Keratinocyte (primary cell): ENCODE measurements at regions not wholly inside any gene's neighbourhood (a gene's known extent, or its start where the extent isn't known, plus 50 kb on each side); places are given as distances from the start of the nearest gene placed in this dataset.

ENCODE experiments used
- DNase-seq: peaks from one replicate; pipeline ENCODE4 v3.0.0-alpha.2; 2011; ENCODE audit warnings: low read depth, missing footprints, low spot score
- FAIRE-seq: peaks from 2 replicates; lab custom pipeline; 2011; peaks lifted over from hg19 to GRCh38; lab: Jason Lieb, UNC
- H2AFZ ChIP-seq: 2 replicates; pipeline ENCODE4 v1.6.0; 2012; ENCODE audit warnings: low read length, control low read depth, inconsistent platforms; ENCODE audit not compliant: control insufficient read depth
- H3K27ac ChIP-seq: 2 replicates; pipeline ENCODE4 v1.5.1; 2011; ENCODE audit warnings: low read length; ENCODE audit not compliant: control insufficient read depth, insufficient read depth
- H3K27me3 ChIP-seq: 3 replicates; pipeline ENCODE4 v1.6.0; 2011; ENCODE audit warnings: low read length; ENCODE audit not compliant: control insufficient read depth, insufficient read depth; ENCODE audit errors: extremely low read depth
- H3K36me3 ChIP-seq, 2 experiments: 2 replicates in 1 of 2; 3 replicates in 1 of 2; pipeline ENCODE4 v1.5.1; 2011; ENCODE audit warnings: low read length in 2 of 2, mild to moderate bottlenecking in 1 of 2; ENCODE audit not compliant: control insufficient read depth in 2 of 2, insufficient read depth in 2 of 2; ENCODE audit errors: extremely low read depth in 1 of 2
- H3K4me1 ChIP-seq: 3 replicates; pipeline ENCODE4 v1.5.1; 2011; ENCODE audit warnings: low read length; ENCODE audit not compliant: control insufficient read depth, insufficient read depth; ENCODE audit errors: extremely low read depth
- H3K4me2 ChIP-seq: 3 replicates; pipeline ENCODE4 v1.6.0; 2011; ENCODE audit warnings: low read depth, low read length; ENCODE audit not compliant: control insufficient read depth, insufficient read depth; ENCODE audit errors: extremely low read depth
- H3K4me3 ChIP-seq, 3 experiments: fragments of 200-600 bp in 1 of 3; sonication (generic) in 1 of 3; 2 replicates in 2 of 3; 3 replicates in 1 of 3; pipeline ENCODE4 v1.5.1; 2011 to 2016; ENCODE audit warnings: low read length in 3 of 3, mild to moderate bottlenecking in 3 of 3, control low read depth in 2 of 3, inconsistent platforms in 1 of 3, low read depth in 1 of 3, mixed read lengths in 1 of 3, mixed run types in 1 of 3, moderate library complexity in 1 of 3; ENCODE audit not compliant: control insufficient read depth in 2 of 3, insufficient read depth in 2 of 3; ENCODE audit errors: extremely low read depth in 1 of 3
- H3K79me2 ChIP-seq: 2 replicates; pipeline ENCODE4 v1.6.0; 2012; ENCODE audit warnings: low read length; ENCODE audit not compliant: control insufficient read depth, insufficient read depth
- H3K9ac ChIP-seq: 3 replicates; pipeline ENCODE4 v1.6.0; 2011; ENCODE audit warnings: low read length; ENCODE audit not compliant: control insufficient read depth, insufficient read depth; ENCODE audit errors: extremely low read depth
- H3K9me1 ChIP-seq: 3 replicates; pipeline ENCODE4 v1.6.0; 2011; ENCODE audit warnings: low read length; ENCODE audit not compliant: control insufficient read depth, insufficient read depth; ENCODE audit errors: extremely low read depth
- H3K9me3 ChIP-seq: 2 replicates; pipeline ENCODE4 v1.5.1; 2012; ENCODE audit warnings: low read depth, low read length; ENCODE audit not compliant: control insufficient read depth
- H4K20me1 ChIP-seq: 3 replicates; pipeline ENCODE4 v1.6.0; 2011; ENCODE audit warnings: low read length; ENCODE audit not compliant: control insufficient read depth, insufficient read depth; ENCODE audit errors: extremely low read depth
- CTCF ChIP-seq, 3 experiments: IDR thresholded peaks in 1 of 3; conservative IDR thresholded peaks in 1 of 3; optimal IDR thresholded peaks in 1 of 3; 2 replicates in 2 of 3; 3 replicates in 1 of 3; pipeline versions ENCODE3 to v1.5.1; 2011; ENCODE audit warnings: low read length in 3 of 3, mild to moderate bottlenecking in 3 of 3, moderate library complexity in 2 of 3, control low read depth in 1 of 3, inconsistent platforms in 1 of 3; ENCODE audit not compliant: insufficient read depth in 2 of 3; ENCODE audit errors: extremely low read depth in 1 of 3
- EZH2 ChIP-seq: IDR thresholded peaks from one replicate; pipeline ENCODE4 v1.6.1; 2012; ENCODE audit warnings: inconsistent platforms, mild to moderate bottlenecking, low read length, moderate library complexity
- dilution Hi-C: fragments of 300-500 bp; cut with MboI; formaldehyde crosslinking; loops from one replicate; pipeline ENCODE4 v1.7.0; 2020; ENCODE audit warnings: low sequenced_read_pairs; ENCODE audit not compliant: extremely low pct_ligation_motif_present

- no peak overlapping the region for H3K4me3 ChIP-seq
- H3K36me3 ChIP-seq, result no peaks in the 10 kb centered on the region
- H3K4me1 ChIP-seq, result no peaks in the 10 kb centered on the region
- H3K27me3 ChIP-seq, result no peaks in the 10 kb centered on the region
- H3K79me2 ChIP-seq, result no peaks in the 10 kb centered on the region
- no peaks in the 10 kb centered on the region for H3K9me1 ChIP-seq
- H4K20me1 ChIP-seq, result no peaks in the 10 kb centered on the region
- no peak overlapping the region for H2AFZ ChIP-seq
- no peak for DNase-seq
- H3K9me3 ChIP-seq, result peaks cover 2% of the 10 kb centered on the region
- TF ChIP-seq CTCF (optimal IDR thresholded peaks at IDR 0.05 in 1 of 3, IDR thresholded peaks at IDR 0.05 in 1 of 3, conservative IDR thresholded peaks at IDR 0.05 in 1 of 3; ENCODE audit: extremely low read depth in 1 of 3, insufficient read depth in 2 of 3, low read length in 3 of 3), result no peak
- no peak for TF ChIP-seq EZH2
- no peak for FAIRE-seq
- H3K27ac ChIP-seq, result no peak overlapping the region
- H3K9ac ChIP-seq, result no peak overlapping the region
- dilution Hi-C loops, result no loop called here
- no peak overlapping the region for H3K4me2 ChIP-seq
Measured at GRCh38 chr16:58933186-58933585, 199.1 kb upstream of the GOT2 start.

- H3K4me3 ChIP-seq, result no peak overlapping the region
- H3K79me2 ChIP-seq, result no peaks in the 10 kb centered on the region
- DNase-seq (no peak), FAIRE-seq (no peak)
- dilution Hi-C loops, result no loop called here
- TF ChIP-seq CTCF (optimal IDR thresholded peaks at IDR 0.05 in 1 of 3, IDR thresholded peaks at IDR 0.05 in 1 of 3, conservative IDR thresholded peaks at IDR 0.05 in 1 of 3; ENCODE audit: extremely low read depth in 1 of 3, insufficient read depth in 2 of 3, low read length in 3 of 3) (no peak), EZH2 (no peak)
- no peaks in the 10 kb centered on the region for H3K4me1 ChIP-seq
- H3K27me3 ChIP-seq, result no peaks in the 10 kb centered on the region
- H3K9me1 ChIP-seq, result no peaks in the 10 kb centered on the region
- peaks cover 2% of the 10 kb centered on the region for H3K9me3 ChIP-seq
- no peaks in the 10 kb centered on the region for H4K20me1 ChIP-seq
- H3K9ac ChIP-seq, result no peak overlapping the region
- H3K27ac ChIP-seq, result no peak overlapping the region
- no peak overlapping the region for H2AFZ ChIP-seq
- H3K36me3 ChIP-seq, result no peaks in the 10 kb centered on the region
- no peak overlapping the region for H3K4me2 ChIP-seq
Measured at GRCh38 chr16:58931436-58931835, 197.3 kb upstream of the GOT2 start.
